Calu3 (cell line): ENCODE measurements at regions not wholly inside any gene's neighbourhood (a gene's known extent, or its start where the extent isn't known, plus 50 kb on each side); places are given as distances from the start of the nearest gene placed in this dataset.
"Not testable (repeated sequence)": the region's sequence is repeated elsewhere in the genome, so short reads cannot be mapped to it uniquely, and the experiment has no call there.

Experiments
- BruUV-seq: library from RNA; stranded (reverse); fragments of 400-500 nt; replicated peaks from 2 replicates; lab custom pipeline; 2021; lab: Mats Ljungman, UMichigan
- CTCF ChIA-PET: fragments of 300-600 bp; sonication (Branson Sonifier 250); formaldehyde crosslinking; loops from one replicate; lab custom pipeline; 2022; ENCODE audit warnings: antibody characterized with exemption; lab: Charles Lee
- DNase-seq: peaks from one replicate; pipeline ENCODE4 v3.0.0; 2022
- H3K27ac Mint-ChIP-seq: one replicate; pipeline ENCODE4 v1.8.0; 2022; ENCODE audit warnings: mixed read lengths; ENCODE audit not compliant: unreplicated experiment
- H3K27me3 Mint-ChIP-seq: one replicate; pipeline ENCODE4 v1.8.0; 2022; ENCODE audit warnings: mixed read lengths; ENCODE audit not compliant: unreplicated experiment
- H3K36me3 Mint-ChIP-seq: one replicate; pipeline ENCODE4 v1.8.0; 2022; ENCODE audit warnings: mild to moderate bottlenecking, moderate library complexity, mixed read lengths; ENCODE audit not compliant: insufficient read depth, unreplicated experiment
- H3K4me1 Mint-ChIP-seq: one replicate; pipeline ENCODE4 v1.8.0; 2022; ENCODE audit warnings: mild to moderate bottlenecking, low read depth, mixed read lengths; ENCODE audit not compliant: unreplicated experiment
- H3K4me3 Mint-ChIP-seq: one replicate; pipeline ENCODE4 v1.8.0; 2022; ENCODE audit warnings: mild to moderate bottlenecking, low read depth, moderate library complexity, mixed read lengths; ENCODE audit not compliant: unreplicated experiment
- H3K9me3 Mint-ChIP-seq: one replicate; pipeline ENCODE4 v1.8.0; 2022; ENCODE audit warnings: low read depth, mixed read lengths; ENCODE audit not compliant: unreplicated experiment
- intact Hi-C: fragments of 100-400 bp; cut with micrococcal nuclease; formaldehyde crosslinking; loops from one replicate; pipeline ENCODE4 v1.10.0; 2022; ENCODE audit not compliant: unreplicated experiment
- TF ChIP-seq, protein P1 (sequence below): fragments of 200-600 bp; IDR thresholded peaks from one replicate; pipeline ENCODE4 v1.8.0; 2022; ENCODE audit warnings: antibody characterized with exemption; ENCODE audit not compliant: unreplicated experiment

DNA sequence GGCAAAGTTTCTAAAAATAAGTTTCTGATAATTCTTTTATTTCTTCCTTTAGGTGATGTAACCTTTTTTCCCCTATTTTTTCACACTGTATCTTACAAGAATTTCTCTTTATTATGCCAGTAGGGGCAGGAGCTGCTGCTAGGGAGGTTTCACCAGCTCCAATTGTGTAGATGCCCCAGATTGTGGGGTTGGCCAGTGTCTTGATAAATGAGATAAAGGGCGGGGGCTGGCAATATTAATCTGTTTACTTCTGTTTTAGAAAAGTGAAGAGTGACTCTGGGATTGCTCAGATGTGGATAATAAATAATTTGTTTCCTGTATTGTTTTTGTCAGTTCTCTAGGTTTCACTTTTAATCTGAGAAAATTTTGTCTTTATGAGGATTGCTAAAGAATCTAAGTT, 190.4 kb downstream of the MC4R start:
- Mint-ChIP-seq H3K27ac (no peak overlapping the region), H3K27me3 (no peaks in the 10 kb centered on the region), H3K9me3 (no peaks in the 10 kb centered on the region), H3K4me3 (no peak overlapping the region), H3K36me3 (no peaks in the 10 kb centered on the region), H3K4me1 (peaks cover 9% of the 10 kb centered on the region)
- DNase-seq, result no peak
- intact Hi-C loops, result no loop called here
- CTCF ChIA-PET, result interaction anchor here (0.6 kb wide), 2 partner anchors 69 to 1343 kb away, joined by 5 read pairs; no protein-coding TSS in a partner anchor
- TF ChIP-seq, protein P1, sequence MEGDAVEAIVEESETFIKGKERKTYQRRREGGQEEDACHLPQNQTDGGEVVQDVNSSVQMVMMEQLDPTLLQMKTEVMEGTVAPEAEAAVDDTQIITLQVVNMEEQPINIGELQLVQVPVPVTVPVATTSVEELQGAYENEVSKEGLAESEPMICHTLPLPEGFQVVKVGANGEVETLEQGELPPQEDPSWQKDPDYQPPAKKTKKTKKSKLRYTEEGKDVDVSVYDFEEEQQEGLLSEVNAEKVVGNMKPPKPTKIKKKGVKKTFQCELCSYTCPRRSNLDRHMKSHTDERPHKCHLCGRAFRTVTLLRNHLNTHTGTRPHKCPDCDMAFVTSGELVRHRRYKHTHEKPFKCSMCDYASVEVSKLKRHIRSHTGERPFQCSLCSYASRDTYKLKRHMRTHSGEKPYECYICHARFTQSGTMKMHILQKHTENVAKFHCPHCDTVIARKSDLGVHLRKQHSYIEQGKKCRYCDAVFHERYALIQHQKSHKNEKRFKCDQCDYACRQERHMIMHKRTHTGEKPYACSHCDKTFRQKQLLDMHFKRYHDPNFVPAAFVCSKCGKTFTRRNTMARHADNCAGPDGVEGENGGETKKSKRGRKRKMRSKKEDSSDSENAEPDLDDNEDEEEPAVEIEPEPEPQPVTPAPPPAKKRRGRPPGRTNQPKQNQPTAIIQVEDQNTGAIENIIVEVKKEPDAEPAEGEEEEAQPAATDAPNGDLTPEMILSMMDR, result no peak
- BruUV-seq, result no TSS peak

DNA sequence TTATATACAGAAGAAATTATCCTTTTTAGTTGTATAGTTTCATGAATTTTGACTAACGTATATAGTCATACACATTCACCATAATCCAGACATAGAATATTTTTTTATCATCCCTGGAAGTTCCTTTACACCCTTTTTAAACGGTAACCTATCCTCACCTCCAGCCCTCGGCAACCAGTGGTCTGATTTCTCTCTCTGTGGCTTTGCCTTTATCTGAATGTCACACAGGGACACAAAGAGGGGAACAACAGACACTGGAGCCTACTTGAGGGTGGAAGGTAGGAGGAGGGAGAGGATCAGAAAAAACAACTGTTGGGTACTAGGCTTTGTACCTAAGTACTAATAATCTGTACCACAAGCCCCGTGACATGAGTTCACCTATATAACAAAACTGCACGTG, 191.9 kb downstream of the MC4R start:
- Mint-ChIP-seq H3K27ac (no peak overlapping the region), H3K36me3 (no peaks in the 10 kb centered on the region), H3K4me1 (peaks cover 18% of the 10 kb centered on the region), H3K4me3 (no peak overlapping the region), H3K9me3 (no peaks in the 10 kb centered on the region), H3K27me3 (no peaks in the 10 kb centered on the region)
- no TSS peak for BruUV-seq
- CTCF ChIA-PET, result no interaction called here
- TF ChIP-seq, protein P1, result no peak
- intact Hi-C loops, result no loop called here
- no peak for DNase-seq

DNA sequence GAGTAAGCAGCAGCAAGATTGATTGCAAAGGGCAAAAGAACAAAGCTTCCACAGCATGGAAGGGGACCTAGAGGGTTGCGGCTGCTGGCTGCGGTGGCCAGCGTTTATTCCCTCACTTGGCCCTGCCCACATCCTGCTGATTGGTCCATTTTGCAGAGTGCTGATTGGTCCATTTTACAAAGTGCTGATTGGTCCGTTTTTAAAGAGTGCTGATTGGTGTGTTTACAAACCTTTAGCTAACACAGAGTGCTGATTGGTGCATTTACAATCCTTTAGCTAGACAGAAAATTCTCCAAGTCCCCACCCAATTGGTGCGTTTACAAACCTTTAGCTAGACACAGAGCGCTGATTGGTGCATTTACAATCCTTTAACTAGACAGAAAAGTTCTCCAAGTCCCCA, 194.4 kb downstream of the MC4R start:
- H3K27me3 Mint-ChIP-seq, H3K27ac Mint-ChIP-seq, H3K4me3 Mint-ChIP-seq, H3K4me1 Mint-ChIP-seq, H3K36me3 Mint-ChIP-seq, DNase-seq, BruUV-seq, H3K9me3 Mint-ChIP-seq, CTCF ChIA-PET, intact Hi-C loops: not testable (repeated sequence)

DNA sequence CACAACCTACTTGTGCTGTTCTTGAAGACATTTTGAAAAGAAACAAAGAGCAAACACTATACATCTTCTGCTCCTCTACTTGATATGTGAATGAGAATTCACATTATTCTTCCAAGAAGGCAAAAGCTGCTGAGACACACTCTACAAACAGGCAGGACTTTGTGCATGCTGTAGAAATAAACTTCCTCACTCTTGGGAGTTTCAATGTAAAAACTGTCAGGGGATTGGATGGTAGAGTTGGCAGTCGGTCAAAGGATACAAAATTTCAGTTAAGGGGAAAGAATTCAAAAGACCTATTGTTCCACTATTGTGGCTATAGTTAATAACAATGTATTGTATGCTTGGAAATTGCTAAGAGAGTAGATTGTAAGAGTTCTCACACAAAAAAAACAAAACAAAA, 196.3 kb downstream of the MC4R start:
- Mint-ChIP-seq H3K4me3 (no peak overlapping the region), H3K27ac (no peak overlapping the region), H3K27me3 (no peaks in the 10 kb centered on the region), H3K4me1 (peaks cover 10% of the 10 kb centered on the region), H3K9me3 (no peaks in the 10 kb centered on the region), H3K36me3 (no peaks in the 10 kb centered on the region)
- DNase-seq, result no peak
- no TSS peak for BruUV-seq
- CTCF ChIA-PET, result no interaction called here
- TF ChIP-seq, protein P1, result no peak
- intact Hi-C loops, result no loop called here

DNA sequence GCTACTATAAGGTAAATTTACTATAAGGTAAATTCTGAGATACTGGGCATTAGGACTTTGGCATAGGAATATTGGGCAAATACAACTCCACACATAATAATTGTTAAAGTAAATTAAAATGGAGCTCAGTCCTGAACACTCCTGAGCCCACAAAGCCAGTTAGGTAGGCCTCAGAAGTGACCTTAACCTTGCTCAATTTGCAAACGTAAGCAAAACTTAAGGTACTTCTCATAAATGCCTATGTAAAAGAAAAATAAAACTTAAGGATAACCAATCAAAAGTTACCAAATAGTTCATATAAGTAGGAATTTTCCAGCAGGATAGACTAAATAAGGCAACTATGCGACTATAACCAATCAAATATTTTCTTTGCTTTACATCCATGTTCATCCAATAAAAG, 197.7 kb downstream of the MC4R start:
- H3K4me1 Mint-ChIP-seq, result peaks cover 10% of the 10 kb centered on the region
- intact Hi-C loops, result no loop called here
- H3K36me3 Mint-ChIP-seq, result no peaks in the 10 kb centered on the region
- no peaks in the 10 kb centered on the region for H3K9me3 Mint-ChIP-seq
- CTCF ChIA-PET, result no interaction called here
- no peaks in the 10 kb centered on the region for H3K27me3 Mint-ChIP-seq
- TF ChIP-seq, protein P1, result no peak
- DNase-seq, result no peak
- no peak overlapping the region for H3K27ac Mint-ChIP-seq
- no TSS peak for BruUV-seq
- H3K4me3 Mint-ChIP-seq, result no peak overlapping the region
